ENCODE measurements at regions not wholly inside any gene's neighbourhood (a gene's known extent, or its start where the extent isn't known, plus 50 kb on each side); places are given as distances from the start of the nearest gene placed in this dataset.
A peak's percentile ranks its signal among the peaks of the same experiment; 100 is the strongest.
"Not testable (repeated sequence)": the region's sequence is repeated elsewhere in the genome, so short reads cannot be mapped to it uniquely, and the experiment has no call there.

GRCh38 chrX:7389576-7389975 is 241.6 kb upstream of the PUDP start:
- no peak for DNase-seq

GRCh38 chrX:7385131-7385530 is 237.2 kb upstream of the PUDP start:
- DNase-seq: no peak

- DNase-seq: no peak
Measured at GRCh38 chrX:7378406-7378805, 230.5 kb upstream of the PUDP start.

- DNase-seq: no peak
Measured at GRCh38 chrX:7372825-7373525, 225.0 kb upstream of the PUDP start.

GRCh38 chrX:7362111-7362510 is 214.2 kb upstream of the PUDP start:
- no peak for DNase-seq

GRCh38 chrX:7351926-7352325 is 204.0 kb upstream of the PUDP start:
- no peak for DNase-seq

GRCh38 chrX:7347465-7347864 is 199.5 kb upstream of the PUDP start:
- no peak for DNase-seq

- DNase-seq: no peak
Measured at GRCh38 chrX:7346021-7346420, 198.1 kb upstream of the PUDP start.

GRCh38 chrX:7343181-7343580 is 195.2 kb upstream of the PUDP start:
- DNase-seq: no peak

- DNase-seq: not testable (repeated sequence)
Measured at GRCh38 chrX:7335816-7336362, 187.9 kb upstream of the PUDP start.

GRCh38 chrX:7334253-7334935 is 186.4 kb upstream of the PUDP start:
- no peak for DNase-seq

GRCh38 chrX:7330971-7331746 is 183.2 kb upstream of the PUDP start:
- peak in 14 of 56 donors; percentile 0 to 22 (median 6) for DNase-seq

GRCh38 chrX:7330556-7330955 is 182.6 kb upstream of the PUDP start:
- no peak for DNase-seq

- DNase-seq: no peak
Measured at GRCh38 chrX:7318661-7319060, 170.7 kb upstream of the PUDP start.

GRCh38 chrX:7318241-7318640 is 170.3 kb upstream of the PUDP start:
- DNase-seq: no peak

- no peak for DNase-seq
Measured at GRCh38 chrX:7316887-7317286, 168.9 kb upstream of the PUDP start.

GRCh38 chrX:7316280-7316679 is 168.3 kb upstream of the PUDP start:
- DNase-seq: no peak

GRCh38 chrX:7314425-7314824 is 166.5 kb upstream of the PUDP start:
- DNase-seq: no peak

- no peak for DNase-seq
Measured at GRCh38 chrX:7307720-7308119, 159.8 kb upstream of the PUDP start.

- no peak for DNase-seq
Measured at GRCh38 chrX:7294483-7294882, 146.5 kb upstream of the PUDP start.

GRCh38 chrX:7286168-7286837 is 138.3 kb upstream of the PUDP start:
- DNase-seq: no peak

GRCh38 chrX:7285765-7286164 is 137.8 kb upstream of the PUDP start:
- no peak for DNase-seq
